ENCODE measurements at regions not wholly inside any gene's neighbourhood (a gene's known extent, or its start where the extent isn't known, plus 50 kb on each side); places are given as distances from the start of the nearest gene placed in this dataset.

DNA sequence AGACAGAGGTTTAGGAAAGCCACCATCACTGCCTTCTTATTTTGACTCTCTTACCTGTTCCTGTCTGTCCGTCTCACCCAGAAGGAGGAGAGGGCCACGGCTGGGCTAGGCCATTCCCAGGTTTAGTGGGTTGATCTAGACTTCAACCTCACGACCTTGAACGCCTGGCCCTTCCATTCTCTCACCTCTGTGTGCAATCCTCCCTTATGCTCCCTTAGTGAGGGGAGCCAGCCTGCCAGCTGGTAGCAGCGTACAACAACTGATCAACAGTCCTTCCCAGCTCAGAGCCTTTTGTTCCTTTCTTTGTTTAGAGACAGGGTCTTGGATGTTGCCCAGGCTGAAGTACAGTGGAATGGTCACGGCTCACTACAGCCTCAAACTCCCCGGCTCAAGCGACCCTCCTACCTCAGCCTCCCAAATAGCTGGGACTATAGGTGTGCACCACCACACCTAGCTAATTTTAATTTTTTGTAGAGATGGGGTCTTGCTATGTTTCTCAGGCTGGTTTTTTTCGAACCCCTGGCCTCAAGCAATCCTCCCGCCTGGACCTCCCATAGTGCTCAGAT, 123.9 kb downstream of the ZNF664 start:
- no peak for DNase-seq

- DNase-seq, result no peak
Observed at GRCh38 chr12:124097701-124098100, 124.7 kb downstream of the ZNF664 start.

DNA sequence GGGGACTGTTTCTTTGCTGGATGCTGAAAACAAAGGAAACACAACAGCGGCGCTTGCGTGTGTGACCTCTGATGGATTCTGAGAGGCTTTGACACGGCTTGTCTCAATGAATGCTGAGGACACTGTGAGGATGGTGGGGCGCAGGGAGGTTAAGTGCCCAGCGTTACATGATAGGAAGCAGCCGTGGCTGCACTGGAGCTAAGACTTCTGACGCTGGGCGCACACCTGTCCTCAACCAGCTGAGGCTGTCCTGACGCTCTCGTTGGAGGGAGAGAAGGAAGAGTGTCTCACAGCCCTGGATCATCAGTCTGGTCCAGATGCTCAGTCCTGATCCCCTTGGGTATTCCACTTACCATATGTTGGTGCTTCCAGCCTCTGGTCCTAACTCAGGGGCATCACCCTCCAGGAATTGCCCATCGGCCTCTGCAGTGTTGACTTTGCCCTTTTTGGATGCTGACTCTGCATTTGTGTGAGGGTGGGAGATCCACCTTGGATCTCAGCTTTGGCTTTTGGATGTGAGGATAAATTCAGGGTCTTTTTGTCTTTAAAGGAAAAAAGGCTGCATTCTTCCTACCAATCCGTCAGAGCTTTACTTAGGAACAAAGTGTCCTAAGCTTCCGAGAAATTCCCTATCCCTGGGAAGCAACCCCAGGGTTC, 125.2 kb downstream of the ZNF664 start:
- DNase-seq, result no peak

- DNase-seq, result no peak
Observed at GRCh38 chr12:124098887-124099286, 125.9 kb downstream of the ZNF664 start.

GRCh38 chr12:124099661-124100060, 126.6 kb downstream of the ZNF664 start:
- no peak for DNase-seq

DNA sequence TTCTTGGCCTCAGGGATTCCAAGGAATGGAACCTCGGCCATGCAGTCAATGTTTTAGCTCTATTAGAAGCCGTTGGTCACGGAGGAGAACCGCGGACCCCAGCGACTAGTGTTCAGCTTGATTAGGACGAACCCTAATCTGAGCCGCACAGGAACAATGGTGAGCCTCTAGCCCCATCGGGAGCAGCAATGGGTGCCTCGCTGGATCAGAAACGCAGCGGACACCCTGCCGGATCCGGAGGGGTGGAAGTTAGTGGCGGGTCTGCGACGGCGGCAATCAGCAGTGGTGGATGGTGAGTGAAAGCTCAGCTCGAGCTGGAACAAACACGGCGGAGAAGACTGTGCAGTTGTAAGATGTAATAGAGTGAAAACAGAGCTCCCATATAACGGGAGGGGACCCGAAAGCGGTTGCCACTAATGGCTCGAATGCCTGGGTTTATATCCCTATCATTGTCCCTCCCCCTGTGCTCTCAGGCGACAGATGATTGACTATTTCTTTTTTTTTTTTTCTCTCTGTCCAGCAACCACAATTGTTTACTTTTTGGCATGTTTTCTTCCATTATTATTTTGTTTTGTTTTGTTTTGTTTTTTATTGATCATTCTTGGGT, 127.7 kb downstream of the ZNF664 start:
- no peak for DNase-seq

GRCh38 chr12:124105546-124105945, 132.5 kb downstream of the ZNF664 start:
- no peak for DNase-seq

- DNase-seq, result no peak
Observed at GRCh38 chr12:124107351-124107750, 134.3 kb downstream of the ZNF664 start.

- peak; percentile 89 for DNase-seq
Observed at GRCh38 chr12:124109760-124110159, 136.7 kb downstream of the ZNF664 start.

DNA sequence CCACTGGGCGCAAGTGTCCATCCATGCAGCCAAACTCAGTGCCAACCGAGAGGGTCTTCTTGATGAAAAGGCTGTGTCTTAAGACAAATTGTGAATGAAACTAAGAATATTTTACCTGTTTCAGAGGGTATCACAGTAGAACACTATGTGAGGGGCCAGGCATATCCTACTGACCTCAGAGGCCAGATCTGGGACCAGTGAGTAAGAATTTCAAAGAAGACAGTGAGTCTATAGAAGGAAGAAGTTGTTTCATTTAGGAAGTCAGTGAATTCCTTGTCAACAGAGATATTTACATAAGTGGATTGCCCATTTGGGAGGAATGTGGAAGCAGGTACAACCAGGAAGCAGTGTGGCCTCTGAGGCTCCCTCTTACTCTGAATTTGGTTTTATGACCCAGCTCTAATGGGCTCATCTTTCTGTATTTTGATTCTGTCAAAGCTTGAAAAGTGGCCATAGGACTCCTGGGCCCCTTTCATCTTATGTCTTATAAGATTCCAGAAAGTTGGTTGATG, 137.4 kb downstream of the ZNF664 start:
- DNase-seq, result no peak

DNA sequence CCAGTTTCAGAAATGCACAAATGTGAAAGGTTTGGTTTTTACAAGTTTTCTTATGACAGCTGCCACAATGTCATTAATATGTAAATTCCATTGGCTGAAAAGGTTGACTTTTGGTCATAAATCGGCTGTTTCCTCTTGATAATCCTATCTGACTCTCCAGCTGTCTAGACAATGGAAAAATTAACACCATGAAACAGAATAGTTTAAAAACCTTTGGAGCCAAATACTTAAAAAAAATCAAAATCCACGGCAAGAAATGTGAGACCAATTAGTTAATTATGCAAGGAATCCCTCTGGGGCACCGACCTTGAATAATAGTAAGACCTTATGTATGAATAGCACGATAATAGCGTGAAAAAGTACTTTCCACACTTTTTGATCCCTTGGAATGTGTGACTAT, 138.0 kb downstream of the ZNF664 start:
- no peak for DNase-seq

GRCh38 chr12:124114316-124114715, 141.3 kb downstream of the ZNF664 start:
- DNase-seq, result no peak

DNA sequence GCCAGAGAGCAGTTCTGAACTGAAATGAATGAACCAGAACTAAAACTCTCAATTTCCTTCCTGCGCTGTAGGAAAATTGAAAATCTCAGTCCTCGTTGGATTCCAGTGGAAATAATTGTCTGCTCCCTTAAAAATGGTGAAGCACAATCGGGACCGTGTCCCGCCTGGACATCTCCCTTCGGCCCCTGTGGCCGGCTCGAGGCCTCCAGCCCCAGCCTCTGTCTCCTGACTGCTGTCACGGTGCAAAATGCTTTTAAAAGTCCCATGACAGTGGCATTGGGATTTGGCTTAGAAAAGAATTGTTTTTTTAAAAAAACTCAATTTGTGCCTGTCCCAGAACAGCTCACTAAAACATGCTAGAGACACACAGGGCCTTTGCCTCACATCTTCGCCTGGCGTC, 142.5 kb downstream of the ZNF664 start:
- DNase-seq, result no peak

- no peak for DNase-seq
Observed at GRCh38 chr12:124115976-124116690, 143.1 kb downstream of the ZNF664 start.

DNA sequence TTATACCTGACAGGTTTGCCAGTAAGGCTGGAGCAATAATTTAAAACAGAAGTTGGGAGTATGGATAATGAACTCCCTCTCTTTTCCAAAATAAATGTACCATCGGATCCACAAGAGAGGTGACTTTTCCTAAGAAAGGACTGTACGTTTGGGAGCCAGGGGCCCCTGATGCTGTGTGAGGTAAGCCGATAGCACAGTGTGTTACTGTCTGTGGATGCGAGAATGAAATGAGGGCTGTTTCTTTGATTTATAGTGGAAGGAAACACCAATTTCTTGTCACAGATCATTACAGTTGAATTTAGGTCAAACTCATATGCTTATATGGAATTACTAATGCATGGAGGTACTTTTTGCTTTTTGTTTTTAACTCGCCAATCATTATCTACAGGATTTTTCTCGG, 147.7 kb downstream of the ZNF664 start:
- DNase-seq, result no peak

GRCh38 chr12:124122722-124123121, 149.7 kb downstream of the ZNF664 start:
- no peak for DNase-seq

GRCh38 chr12:124123296-124124000, 150.4 kb downstream of the ZNF664 start:
- no peak for DNase-seq

GRCh38 chr12:124125203-124125871, 152.3 kb downstream of the ZNF664 start:
- no peak for DNase-seq

- DNase-seq, result no peak
Observed at GRCh38 chr12:124126950-124127655, 154.1 kb downstream of the ZNF664 start.

- no peak for DNase-seq
Observed at GRCh38 chr12:124129132-124129531, 156.1 kb downstream of the ZNF664 start.

- DNase-seq, result no peak
Observed at GRCh38 chr12:124130691-124131591, 157.9 kb downstream of the ZNF664 start.

Data from OCI-M1 (cell line).